ENCODE measurements at regions not wholly inside any gene's neighbourhood (a gene's known extent, or its start where the extent isn't known, plus 50 kb on each side); places are given as distances from the start of the nearest gene placed in this dataset.

DNA sequence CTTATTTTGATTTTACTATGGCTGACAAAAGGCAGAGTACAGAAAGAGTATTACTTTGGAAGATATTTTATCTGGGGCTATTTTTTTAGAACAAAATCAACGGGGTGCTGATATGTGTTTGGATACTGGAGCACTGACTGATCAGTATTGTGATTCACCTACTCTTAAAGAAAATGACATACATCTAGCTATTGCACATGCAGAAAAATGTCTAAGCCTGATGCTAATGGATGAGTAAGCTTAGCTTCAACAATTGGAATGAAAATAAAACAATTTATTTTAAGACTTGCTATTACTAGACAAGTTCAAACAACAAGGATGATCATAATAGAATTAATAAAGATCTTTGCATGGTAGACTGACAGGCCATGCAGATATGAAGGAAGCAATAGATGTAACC is 262.0 kb downstream of the PPP1R2C start:
- TF ChIP-seq, protein P1, sequence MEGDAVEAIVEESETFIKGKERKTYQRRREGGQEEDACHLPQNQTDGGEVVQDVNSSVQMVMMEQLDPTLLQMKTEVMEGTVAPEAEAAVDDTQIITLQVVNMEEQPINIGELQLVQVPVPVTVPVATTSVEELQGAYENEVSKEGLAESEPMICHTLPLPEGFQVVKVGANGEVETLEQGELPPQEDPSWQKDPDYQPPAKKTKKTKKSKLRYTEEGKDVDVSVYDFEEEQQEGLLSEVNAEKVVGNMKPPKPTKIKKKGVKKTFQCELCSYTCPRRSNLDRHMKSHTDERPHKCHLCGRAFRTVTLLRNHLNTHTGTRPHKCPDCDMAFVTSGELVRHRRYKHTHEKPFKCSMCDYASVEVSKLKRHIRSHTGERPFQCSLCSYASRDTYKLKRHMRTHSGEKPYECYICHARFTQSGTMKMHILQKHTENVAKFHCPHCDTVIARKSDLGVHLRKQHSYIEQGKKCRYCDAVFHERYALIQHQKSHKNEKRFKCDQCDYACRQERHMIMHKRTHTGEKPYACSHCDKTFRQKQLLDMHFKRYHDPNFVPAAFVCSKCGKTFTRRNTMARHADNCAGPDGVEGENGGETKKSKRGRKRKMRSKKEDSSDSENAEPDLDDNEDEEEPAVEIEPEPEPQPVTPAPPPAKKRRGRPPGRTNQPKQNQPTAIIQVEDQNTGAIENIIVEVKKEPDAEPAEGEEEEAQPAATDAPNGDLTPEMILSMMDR (IDR thresholded peaks at IDR 0.05) = no peak
- TF ChIP-seq ZFX (IDR thresholded peaks at IDR 0.05; ENCODE audit: borderline replicate concordance) = no peak

Measured in 22Rv1 (cell line).